HG03520 (cell line): ENCODE measurements at regions not wholly inside any gene's neighbourhood (a gene's known extent, or its start where the extent isn't known, plus 50 kb on each side); places are given as distances from the start of the nearest gene placed in this dataset.

Experiments used
- ATAC-seq: cut with Tn5 transposase; IDR thresholded peaks from one replicate; pipeline ENCODE4 v1.9.1; 2021; ENCODE audit warnings: mild to moderate bottlenecking, moderate library complexity; ENCODE audit not compliant: unreplicated experiment

- ATAC-seq: no peak
These were observed 317.1 kb upstream of the ST6GAL2 start for GRCh38 chr2:107202962-107203591.

DNA sequence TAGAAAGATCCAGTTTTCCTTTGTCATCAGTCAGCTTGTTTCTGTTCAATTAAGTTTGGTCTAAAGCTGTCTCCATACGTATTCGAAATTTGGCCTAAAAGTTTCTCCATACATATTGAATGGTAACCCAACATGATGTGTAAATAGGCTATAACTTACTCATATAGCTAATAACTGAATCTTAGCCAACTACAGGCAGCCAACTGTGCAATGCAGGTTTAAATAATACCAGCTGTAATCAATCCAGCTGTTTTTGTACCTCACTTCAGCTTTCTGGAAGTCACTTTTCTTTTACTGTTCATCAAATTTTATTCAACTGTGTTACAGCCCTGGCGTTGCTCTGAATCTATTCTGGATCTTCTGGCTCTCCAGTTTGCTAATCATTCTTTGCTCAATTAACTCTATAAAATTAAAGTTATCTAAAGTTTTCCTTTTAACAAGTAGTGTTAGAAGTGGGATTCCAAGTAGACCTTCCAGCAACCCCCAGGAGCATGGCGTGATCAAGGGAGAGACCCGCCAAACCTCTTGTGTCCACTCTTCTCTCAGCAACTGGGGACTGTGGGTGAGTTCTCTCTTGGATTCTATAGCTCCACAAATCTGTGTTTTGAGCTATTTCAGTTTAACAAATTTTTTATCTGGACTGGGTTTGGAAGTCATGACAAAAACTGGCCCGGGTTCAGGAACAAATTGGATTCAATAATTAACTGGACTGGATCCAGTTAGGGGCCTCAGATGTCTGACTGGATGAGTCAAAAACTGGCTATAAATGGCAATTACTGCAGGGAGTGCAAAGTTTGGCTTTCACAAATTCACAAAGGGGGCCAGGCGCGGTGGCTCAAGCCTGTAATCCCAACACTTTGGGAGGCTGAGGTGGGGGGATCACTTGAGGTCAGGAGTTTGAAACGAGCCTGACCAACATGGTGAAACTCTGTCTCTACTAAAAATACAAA lies 329.7 kb upstream of the ST6GAL2 start:
- ATAC-seq: no peak

- ATAC-seq: no peak
These were observed 332.2 kb upstream of the ST6GAL2 start for GRCh38 chr2:107218208-107218607.

DNA sequence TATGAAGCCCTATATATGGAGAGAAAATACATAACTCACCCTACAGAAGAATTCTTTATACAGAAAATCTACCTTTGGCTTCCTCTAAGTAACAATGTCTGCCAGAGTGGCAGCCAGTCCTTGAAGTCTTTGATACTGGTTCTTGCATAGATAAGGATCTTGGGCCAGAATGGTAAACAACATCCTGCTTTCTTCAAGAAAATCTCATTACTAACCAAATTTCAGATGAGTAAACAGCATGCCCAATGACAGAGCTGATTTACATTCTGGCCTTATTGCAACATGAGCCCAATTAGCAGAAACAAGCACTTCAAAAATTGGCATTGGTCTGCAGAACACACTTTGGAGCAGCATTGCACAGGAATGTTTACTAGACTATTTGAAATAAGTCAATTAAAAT lies 336.5 kb upstream of the ST6GAL2 start:
- no peak for ATAC-seq

GRCh38 chr2:107235491-107236254 lies 349.7 kb upstream of the ST6GAL2 start:
- no peak for ATAC-seq

- no peak for ATAC-seq
These were observed 356.8 kb upstream of the ST6GAL2 start for GRCh38 chr2:107242811-107243210.

- no peak for ATAC-seq
These were observed 363.0 kb upstream of the ST6GAL2 start for GRCh38 chr2:107248932-107249331.

GRCh38 chr2:107255744-107256143 lies 369.8 kb upstream of the ST6GAL2 start:
- ATAC-seq: no peak

DNA sequence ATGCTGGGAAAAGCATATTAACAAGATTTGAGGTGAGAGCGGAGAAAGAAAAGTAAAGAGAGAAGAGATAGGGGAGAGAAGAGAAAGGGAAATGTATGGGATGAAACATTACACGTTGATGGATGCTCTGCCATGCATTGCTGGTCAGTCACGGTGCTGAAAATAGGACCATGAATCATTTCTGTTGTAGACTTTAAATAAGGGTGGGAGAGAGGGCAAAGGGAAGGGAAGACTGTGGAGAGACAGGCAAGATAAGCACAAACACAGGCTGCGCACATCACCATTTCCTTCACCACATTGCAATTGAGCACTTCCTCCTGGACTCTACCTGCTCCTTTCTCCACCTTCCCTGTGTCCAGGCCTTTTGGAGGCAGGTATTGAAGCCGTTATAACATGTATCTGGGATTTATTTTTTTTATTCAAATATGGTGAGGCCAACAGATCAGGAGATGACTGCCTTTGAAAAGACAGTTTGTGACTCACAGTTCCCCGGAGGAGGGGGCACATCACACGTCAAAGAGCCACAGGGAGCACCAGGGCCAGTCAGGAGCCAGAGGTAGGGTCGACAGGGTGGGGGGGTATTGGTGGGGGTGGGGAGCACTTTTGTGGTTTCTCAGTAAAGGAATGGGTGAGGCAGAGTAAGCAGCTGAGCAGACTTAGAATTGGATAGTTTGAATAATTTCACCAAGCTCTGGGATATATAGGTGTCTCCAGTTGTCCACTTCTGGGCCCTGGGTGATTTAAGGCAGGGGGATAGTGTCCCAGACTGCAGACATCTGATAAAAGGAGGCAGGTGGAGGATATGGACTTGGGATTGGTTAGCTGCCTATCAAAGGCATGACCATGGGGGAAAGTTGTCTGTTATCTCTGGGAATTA lies 372.8 kb upstream of the ST6GAL2 start:
- ATAC-seq: no peak

GRCh38 chr2:107259408-107260195 lies 373.6 kb upstream of the ST6GAL2 start:
- ATAC-seq: no peak

DNA sequence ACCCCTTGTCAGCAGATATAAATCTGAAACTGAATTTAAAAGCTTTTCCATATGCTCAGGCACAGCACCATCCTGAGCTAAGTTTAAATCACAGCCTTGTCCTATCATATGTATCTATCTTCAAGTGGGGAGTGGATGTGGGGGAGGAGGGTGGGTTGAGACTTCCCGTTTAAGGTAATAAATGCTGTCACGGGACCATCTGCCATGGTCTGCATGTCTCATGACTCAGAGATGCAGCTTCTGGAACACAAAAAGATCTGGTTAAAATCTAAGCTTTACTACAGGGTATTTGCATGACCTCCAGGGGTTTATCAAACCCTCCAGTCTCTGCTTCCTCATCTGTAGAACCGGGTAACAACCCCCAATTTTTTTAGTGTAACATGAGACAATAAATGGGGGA lies 377.7 kb upstream of the ST6GAL2 start:
- no peak for ATAC-seq

DNA sequence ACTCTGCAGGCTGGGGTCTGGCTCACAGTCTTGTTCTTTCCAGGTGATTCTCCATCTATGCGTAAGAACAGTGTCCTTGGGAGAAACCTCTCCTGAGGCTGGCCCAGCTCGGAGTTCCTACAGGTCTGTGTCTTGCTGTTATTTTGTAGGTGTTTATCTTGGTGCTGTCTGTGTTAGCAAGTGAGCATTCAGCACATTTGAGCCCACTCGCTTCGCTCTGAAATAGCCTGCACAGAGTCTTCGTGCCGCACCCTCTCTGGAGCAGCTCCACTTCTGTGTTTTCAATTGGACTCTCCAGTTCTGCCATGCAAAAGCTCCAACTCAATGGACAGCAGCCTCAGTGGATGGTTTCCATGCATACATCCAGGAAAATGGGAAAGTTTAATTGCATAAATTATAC lies 378.2 kb upstream of the ST6GAL2 start:
- ATAC-seq: no peak

GRCh38 chr2:107266555-107266954 lies 380.6 kb upstream of the ST6GAL2 start:
- ATAC-seq: no peak

DNA sequence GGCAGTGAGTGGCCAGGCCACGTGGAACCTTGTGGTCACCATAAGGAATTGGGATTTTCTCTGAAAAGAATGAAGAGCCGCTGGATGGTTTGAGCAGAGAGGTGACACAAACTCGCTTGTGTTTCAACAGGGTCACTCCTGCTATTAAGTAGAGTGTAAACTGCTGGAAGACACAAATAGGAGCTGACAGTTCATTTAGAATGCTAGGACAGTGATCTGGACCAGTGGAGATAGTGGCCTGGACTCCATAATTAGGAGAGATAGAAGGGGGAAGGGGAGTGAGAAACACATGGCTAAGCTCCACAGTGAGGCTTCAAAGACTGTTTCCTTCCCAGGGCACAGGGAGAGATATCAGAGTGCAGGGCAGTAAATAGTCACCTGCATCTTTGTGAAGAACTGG lies 381.1 kb upstream of the ST6GAL2 start:
- ATAC-seq: no peak

DNA sequence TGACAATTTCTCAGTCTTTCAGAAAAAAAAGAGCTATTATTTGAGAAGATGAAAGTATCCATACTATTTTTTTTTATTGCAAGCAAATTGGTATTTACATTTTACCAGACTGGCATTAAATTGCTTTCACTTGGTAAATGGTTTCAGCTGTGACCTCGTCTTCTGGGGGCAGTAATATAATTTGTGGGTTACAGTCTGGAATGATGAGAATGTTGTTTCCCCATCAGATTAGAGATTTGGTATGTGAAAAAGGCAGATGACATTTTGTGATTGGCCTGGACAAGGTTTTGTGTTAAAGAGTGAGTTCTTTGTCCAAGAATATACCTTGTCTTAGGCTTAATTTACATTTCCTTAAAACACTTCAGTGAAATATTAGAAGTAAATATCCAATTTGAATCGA lies 390.1 kb upstream of the ST6GAL2 start:
- no peak for ATAC-seq

GRCh38 chr2:107278672-107279071 lies 392.7 kb upstream of the ST6GAL2 start:
- no peak for ATAC-seq

GRCh38 chr2:107281637-107282036 lies 395.7 kb upstream of the ST6GAL2 start:
- ATAC-seq: no peak

DNA sequence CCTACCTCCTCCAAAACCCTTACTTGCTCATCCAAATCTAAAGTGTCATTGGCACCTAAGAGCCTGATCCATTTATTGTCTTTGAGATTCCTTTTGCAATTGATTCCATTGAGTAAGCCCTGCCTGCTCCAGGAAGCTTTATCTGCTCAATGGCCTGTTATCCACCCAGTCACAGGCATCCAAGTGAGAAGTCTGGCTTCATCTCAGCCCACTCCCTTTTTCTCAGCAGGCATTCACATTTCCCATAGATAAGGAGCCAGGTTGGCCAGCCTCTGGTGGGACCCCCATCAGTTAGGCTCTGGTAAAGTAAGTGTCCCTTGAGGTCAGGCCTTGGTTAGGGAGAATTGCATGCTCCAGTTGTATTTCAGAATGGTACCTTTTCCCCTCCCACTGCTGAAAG lies 396.2 kb upstream of the ST6GAL2 start:
- no peak for ATAC-seq

GRCh38 chr2:107285621-107286299 lies 399.8 kb upstream of the ST6GAL2 start:
- no peak for ATAC-seq
